Upper lobe of left lung (tissue), 4 donors: ENCODE measurements at regions not wholly inside any gene's neighbourhood (a gene's known extent, or its start where the extent isn't known, plus 50 kb on each side); places are given as distances from the start of the nearest gene placed in this dataset.

Experiments used
- CTCF ChIP-seq, 6 experiments: fragments of 450-650 bp in 4 of 6; fragments of 200-600 bp in 2 of 6; sonication (generic) in 2 of 6; IDR thresholded peaks; one replicate each; pipeline ENCODE4 v1.5.1; 2016 to 2019; ENCODE audit warnings: antibody characterized with exemption in 6 of 6
- EP300 ChIP-seq, 4 donors: sonication (generic); formaldehyde crosslinking; IDR thresholded peaks; one replicate each; pipeline ENCODE4 v1.5.1; 2017; ENCODE audit warnings: antibody characterized with exemption in 4 of 4, control low read depth in 2 of 4
- POLR2A ChIP-seq, 4 donors: fragments of 450-650 bp; IDR thresholded peaks; one replicate each; pipeline ENCODE4 v1.5.1; 2016 to 2017; ENCODE audit warnings: antibody characterized with exemption in 4 of 4, mild to moderate bottlenecking in 2 of 4
- POLR2AphosphoS5 ChIP-seq, 2 donors: sonication (generic); formaldehyde crosslinking; IDR thresholded peaks; one replicate each; pipeline ENCODE4 v1.5.1; 2017; ENCODE audit warnings: antibody characterized with exemption in 2 of 2

GRCh38 chr17:53900951-53901350, 78.2 kb downstream of the KIF2B start:
- no peak for TF ChIP-seq CTCF (IDR thresholded peaks at IDR 0.05)
- no peak for TF ChIP-seq POLR2AphosphoS5 (IDR thresholded peaks at IDR 0.05)
- TF ChIP-seq POLR2A (IDR thresholded peaks at IDR 0.05): no peak
- TF ChIP-seq EP300 (IDR thresholded peaks at IDR 0.05): no peak
